Bronchial epithelial cell (primary cell): ENCODE measurements at regions not wholly inside any gene's neighbourhood (a gene's known extent, or its start where the extent isn't known, plus 50 kb on each side); places are given as distances from the start of the nearest gene placed in this dataset.

Experiments used
- DNase-seq: peaks from one replicate; pipeline ENCODE4 v3.0.0-alpha.2; 2010; ENCODE audit warnings: low read depth
- FAIRE-seq: peaks from 2 replicates; lab custom pipeline; 2011; peaks lifted over from hg19 to GRCh38; lab: Jason Lieb, UNC
- H3K27me3 ChIP-seq: 2 replicates; pipeline ENCODE4 v1.5.1; 2011; ENCODE audit warnings: low read length; ENCODE audit not compliant: control insufficient read depth, insufficient read depth
- H3K36me3 ChIP-seq: 2 replicates; pipeline ENCODE4 v1.5.1; 2011; ENCODE audit warnings: low read length; ENCODE audit not compliant: control insufficient read depth, insufficient read depth
- H3K4me3 ChIP-seq: 2 replicates; pipeline ENCODE4 v1.5.1; 2011; ENCODE audit warnings: mild to moderate bottlenecking, low read depth, low read length, control low read depth
- TF ChIP-seq, protein P1 (sequence below): IDR thresholded peaks from 2 replicates; pipeline ENCODE4 v1.5.1; 2011; ENCODE audit warnings: mild to moderate bottlenecking, moderate library complexity, low read length, control low read depth, inconsistent platforms; ENCODE audit not compliant: insufficient read depth, severe bottlenecking

DNA sequence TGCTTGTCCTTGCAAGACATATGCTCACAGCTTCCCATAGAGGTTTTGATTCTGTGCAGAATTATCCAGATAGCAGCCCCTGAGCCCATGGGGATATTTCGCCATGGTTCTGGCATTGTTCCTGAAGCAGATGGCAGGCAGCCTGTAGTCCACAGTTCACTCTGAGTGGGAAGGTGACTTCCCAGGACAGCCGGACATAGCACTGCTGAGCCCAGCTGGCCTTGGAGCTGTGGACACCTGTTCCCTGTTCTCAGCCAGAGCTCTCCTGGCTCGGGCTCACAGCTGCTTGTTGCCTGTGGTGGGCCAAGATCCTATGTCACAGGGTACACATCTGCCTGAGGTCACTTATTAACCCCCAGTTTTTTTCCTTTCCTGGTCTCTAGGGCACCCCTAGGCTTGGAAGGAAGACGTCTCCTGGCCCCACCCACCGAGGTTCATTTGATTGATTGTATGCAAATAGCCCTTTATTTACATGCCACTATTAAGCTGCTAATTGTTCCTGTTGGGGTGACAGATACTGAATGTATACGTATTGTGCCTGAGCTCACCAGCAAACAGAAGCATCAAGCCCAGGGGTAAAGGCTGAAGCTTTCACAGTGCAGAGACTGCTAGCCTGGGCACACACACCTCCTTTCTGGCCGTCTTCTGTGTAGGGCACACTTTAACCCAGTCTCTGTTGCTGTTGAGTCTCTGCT, 96.6 kb upstream of the DMRT1 start:
- DNase-seq (no peak), FAIRE-seq (no peak)
- Histone ChIP-seq H3K27me3 (no peaks in the 10 kb centered on the region), H3K36me3 (peaks cover 20% of the 10 kb centered on the region), H3K4me3 (no peak overlapping the region)
- TF ChIP-seq, protein P1, sequence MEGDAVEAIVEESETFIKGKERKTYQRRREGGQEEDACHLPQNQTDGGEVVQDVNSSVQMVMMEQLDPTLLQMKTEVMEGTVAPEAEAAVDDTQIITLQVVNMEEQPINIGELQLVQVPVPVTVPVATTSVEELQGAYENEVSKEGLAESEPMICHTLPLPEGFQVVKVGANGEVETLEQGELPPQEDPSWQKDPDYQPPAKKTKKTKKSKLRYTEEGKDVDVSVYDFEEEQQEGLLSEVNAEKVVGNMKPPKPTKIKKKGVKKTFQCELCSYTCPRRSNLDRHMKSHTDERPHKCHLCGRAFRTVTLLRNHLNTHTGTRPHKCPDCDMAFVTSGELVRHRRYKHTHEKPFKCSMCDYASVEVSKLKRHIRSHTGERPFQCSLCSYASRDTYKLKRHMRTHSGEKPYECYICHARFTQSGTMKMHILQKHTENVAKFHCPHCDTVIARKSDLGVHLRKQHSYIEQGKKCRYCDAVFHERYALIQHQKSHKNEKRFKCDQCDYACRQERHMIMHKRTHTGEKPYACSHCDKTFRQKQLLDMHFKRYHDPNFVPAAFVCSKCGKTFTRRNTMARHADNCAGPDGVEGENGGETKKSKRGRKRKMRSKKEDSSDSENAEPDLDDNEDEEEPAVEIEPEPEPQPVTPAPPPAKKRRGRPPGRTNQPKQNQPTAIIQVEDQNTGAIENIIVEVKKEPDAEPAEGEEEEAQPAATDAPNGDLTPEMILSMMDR: no peak

DNA sequence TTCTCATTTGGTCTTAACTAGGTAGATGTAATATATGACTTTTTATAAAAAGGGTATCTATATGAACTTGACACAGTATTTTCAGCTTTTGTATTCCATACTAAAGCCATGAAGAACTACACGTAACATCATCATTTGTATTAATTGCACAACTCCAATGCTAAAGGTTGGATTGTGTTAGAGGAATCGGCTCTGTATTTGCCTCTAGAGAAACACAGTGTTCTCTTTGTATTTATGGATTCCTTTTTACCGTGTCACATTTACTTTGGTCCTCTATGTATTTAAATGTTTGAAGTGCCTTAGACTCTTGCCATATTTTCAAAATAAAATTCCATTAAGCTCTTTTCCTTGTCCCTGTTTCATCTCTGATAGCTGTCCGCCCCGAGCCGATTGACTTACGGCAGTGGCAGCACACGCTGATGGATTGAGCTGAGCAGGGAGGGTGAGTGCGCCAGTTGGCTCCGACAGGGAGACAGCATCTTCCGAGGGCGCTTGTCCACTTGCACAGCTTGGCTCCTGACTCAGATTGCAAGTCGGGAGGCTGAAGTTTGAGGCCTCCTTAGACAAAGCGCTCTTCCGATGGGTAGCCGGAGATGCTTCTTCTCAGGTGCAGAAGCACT, 95.6 kb upstream of the DMRT1 start:
- DNase-seq (no peak), FAIRE-seq (no peak)
- no peaks in the 10 kb centered on the region for H3K27me3 ChIP-seq
- no peak overlapping the region for H3K4me3 ChIP-seq
- TF ChIP-seq, protein P1: no peak
- peaks cover 13% of the 10 kb centered on the region for H3K36me3 ChIP-seq

DNA sequence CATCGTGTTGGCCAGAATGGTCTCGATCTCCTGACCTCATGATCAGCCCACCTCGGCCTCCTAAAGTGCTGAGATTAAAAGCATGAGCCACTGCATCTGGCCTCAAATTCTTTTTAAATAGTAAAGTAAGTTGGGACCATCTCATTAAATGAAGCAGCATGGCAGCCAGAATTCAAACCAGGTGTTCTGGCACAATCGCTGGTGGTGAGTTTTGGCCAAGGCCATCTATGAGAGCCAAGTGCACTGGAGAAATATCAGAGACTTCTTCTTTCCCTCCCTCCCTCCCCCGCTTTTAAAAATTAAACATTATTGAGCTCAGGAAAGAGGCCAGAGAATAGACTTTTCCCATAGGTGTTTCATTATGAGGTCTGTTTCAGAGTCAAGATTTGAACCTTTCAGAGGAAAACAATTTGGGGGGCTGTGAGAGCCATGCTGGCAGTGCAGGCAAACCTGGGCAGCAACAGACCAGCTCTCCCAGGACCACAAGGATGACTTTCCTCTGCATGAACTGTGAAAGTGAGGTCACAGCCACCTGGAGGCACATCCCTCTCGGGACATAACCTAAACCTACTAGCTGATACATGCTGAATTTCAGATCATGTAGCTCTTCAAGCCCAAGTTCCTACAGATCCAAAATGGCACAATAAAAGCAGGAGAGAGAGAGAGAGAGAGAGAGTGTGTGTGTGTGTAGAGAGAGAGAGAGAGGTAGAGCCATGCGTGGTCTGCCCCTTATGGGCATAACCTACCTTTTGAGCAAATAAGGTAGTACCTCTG, 94.6 kb upstream of the DMRT1 start:
- no peak for FAIRE-seq
- peaks cover 9% of the 10 kb centered on the region for H3K36me3 ChIP-seq
- no peaks in the 10 kb centered on the region for H3K27me3 ChIP-seq
- TF ChIP-seq, protein P1: no peak
- H3K4me3 ChIP-seq: no peak overlapping the region
- DNase-seq: peak; percentile 52

DNA sequence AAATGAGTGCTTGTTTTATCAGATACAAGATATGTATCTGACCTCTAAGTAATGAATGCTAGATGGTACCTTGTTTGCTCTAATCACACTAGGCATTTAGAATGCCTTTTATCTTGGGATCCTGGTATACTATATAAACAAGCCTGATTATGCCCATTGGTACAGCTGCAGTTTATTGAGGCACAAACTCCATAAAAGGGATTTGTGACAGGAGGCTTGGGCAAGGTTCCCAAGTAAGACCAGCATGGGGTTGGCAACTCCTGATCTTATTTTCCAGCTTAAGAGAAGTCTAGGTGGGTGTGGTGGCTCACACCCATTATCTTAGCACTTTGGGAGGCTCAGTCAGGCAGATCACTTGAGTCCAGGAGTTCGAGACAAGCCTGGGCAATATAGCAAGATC, 93.9 kb upstream of the DMRT1 start:
- no peak overlapping the region for H3K4me3 ChIP-seq
- FAIRE-seq (no peak), DNase-seq (peak; percentile 29)
- H3K36me3 ChIP-seq: peaks cover 4% of the 10 kb centered on the region
- TF ChIP-seq, protein P1: no peak
- H3K27me3 ChIP-seq: no peaks in the 10 kb centered on the region

DNA sequence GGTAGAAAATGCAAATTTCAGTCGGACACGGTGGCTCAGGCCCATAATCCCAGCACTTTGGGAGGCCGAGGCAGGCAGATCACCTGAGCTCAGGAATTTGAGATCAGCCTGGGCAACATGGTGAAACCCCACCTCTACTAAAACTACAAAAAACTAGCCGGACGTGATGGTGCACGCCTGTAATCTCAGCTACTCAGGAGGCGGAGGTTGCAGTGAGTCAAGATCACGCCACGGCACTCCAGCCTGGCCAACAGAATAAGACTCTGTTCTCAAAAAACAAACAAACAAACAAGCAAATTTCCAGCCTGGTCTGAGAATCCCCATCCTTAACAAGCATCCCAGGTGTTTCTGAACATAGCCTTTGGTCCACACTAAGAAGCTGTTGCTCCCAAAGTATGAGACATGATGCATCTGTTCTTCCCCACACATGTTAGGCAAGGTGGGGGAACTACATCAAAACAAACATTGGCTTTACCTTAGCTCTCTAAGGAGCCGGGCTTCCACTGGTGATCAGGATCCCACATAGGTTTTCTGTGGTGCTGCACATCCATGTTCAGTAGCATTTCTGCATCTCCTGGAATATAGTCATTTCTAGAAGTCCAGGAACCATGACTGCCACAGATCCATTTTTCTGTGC, 92.5 kb upstream of the DMRT1 start:
- H3K4me3 ChIP-seq: no peak overlapping the region
- no peaks in the 10 kb centered on the region for H3K27me3 ChIP-seq
- FAIRE-seq: no peak

More for the DNA sequence above, 92.5 kb upstream of the DMRT1 start:
- DNase-seq: peak; percentile 89
- peaks cover 4% of the 10 kb centered on the region for H3K36me3 ChIP-seq
- TF ChIP-seq, protein P1: no peak
